ENCODE measurements at regions not wholly inside any gene's neighbourhood (a gene's known extent, or its start where the extent isn't known, plus 50 kb on each side); places are given as distances from the start of the nearest gene placed in this dataset.

DNA sequence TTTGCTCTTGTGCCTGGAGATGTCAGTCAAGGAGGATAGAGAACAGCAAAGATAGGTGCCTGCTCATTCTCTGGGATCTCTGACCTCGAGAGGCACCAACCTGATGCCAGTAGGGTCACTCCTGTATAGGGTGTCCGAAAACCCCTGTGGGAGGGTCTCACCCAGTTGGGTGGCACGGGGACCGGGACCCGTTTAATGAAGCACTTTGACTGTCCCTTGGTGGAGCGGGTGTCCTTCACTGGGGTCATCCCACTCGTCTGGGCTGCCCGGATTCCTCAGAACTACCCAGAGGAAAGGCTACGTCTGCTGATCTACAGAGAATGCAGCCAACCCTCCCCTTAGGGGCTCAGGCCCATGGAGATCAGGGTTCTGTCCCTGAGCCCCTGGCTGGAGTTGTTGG is 157.6 kb downstream of the CAPZA3 start:
- Histone ChIP-seq H3K9me3 (ENCODE audit: low read length) (no peaks in the 10 kb centered on the region), H3K9me2 (replicated peaks; ENCODE audit: low read length) (no peaks in the 10 kb centered on the region), H3K79me2 (ENCODE audit: low read length) (no peaks in the 10 kb centered on the region), H3K4me3 (ENCODE audit: low read length) (no peak overlapping the region), H3K4me2 (ENCODE audit: low read length) (no peak overlapping the region), H3K27me3 (ENCODE audit: low read length) (no peaks in the 10 kb centered on the region), H4K20me1 (ENCODE audit: low read length) (no peaks in the 10 kb centered on the region), H3K4me1 (ENCODE audit: insufficient read depth, low read length) (no peaks in the 10 kb centered on the region), H3K9ac (ENCODE audit: low read length) (no peak overlapping the region), H3K27ac (ENCODE audit: low read length) (no peak overlapping the region), H3F3A (ENCODE audit: low read length, unreplicated experiment) (no peaks in the 10 kb centered on the region), H3K36me3 (ENCODE audit: low read depth, low read length) (no peaks in the 10 kb centered on the region), H2AFZ (ENCODE audit: low read length) (no peak overlapping the region)
- no peak for ATAC-seq
- POLR2A ChIA-PET (ENCODE audit: unreplicated experiment), result no interaction called here
- intact Hi-C loops (cut with micrococcal nuclease), result no loop called here
- TF ChIP-seq EZH2 (IDR thresholded peaks at IDR 0.05; ENCODE audit: low read length, unreplicated experiment) (no peak), EZH2phosphoT487 (IDR thresholded peaks at IDR 0.05; ENCODE audit: borderline replicate concordance, low read length) (no peak)
- TF ChIP-seq, protein P1, sequence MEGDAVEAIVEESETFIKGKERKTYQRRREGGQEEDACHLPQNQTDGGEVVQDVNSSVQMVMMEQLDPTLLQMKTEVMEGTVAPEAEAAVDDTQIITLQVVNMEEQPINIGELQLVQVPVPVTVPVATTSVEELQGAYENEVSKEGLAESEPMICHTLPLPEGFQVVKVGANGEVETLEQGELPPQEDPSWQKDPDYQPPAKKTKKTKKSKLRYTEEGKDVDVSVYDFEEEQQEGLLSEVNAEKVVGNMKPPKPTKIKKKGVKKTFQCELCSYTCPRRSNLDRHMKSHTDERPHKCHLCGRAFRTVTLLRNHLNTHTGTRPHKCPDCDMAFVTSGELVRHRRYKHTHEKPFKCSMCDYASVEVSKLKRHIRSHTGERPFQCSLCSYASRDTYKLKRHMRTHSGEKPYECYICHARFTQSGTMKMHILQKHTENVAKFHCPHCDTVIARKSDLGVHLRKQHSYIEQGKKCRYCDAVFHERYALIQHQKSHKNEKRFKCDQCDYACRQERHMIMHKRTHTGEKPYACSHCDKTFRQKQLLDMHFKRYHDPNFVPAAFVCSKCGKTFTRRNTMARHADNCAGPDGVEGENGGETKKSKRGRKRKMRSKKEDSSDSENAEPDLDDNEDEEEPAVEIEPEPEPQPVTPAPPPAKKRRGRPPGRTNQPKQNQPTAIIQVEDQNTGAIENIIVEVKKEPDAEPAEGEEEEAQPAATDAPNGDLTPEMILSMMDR (conservative IDR thresholded peaks at IDR 0.05; ENCODE audit: low read depth, low read length), result no peak
- CTCF ChIA-PET, result no interaction called here
- no peak for DNase-seq
- no TSS peak for BruUV-seq (replicated peaks)

DNA sequence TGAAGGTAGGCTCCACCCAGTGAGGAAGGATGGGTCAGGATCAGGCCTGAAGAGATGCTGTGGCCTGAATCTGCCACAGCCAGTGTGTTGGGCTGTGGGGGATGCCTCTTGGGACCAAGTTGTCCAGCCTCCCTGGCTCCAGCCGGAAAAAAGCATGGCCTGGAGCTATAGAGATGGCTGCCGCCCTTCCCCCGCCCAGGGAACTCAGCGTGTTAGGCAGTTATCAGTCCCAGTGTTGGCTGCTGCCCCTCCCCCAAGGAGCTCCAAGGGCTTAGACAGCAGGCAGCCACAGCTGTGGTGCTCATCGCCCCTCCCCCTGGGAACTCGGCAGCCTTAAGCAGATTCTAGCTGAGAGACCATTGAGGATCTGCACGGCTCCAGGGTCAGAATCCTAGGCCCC is 158.0 kb downstream of the CAPZA3 start:
- no peak overlapping the region for H3K27ac ChIP-seq (ENCODE audit: low read length)
- no peaks in the 10 kb centered on the region for H3K9me3 ChIP-seq (ENCODE audit: low read length)
- CTCF ChIA-PET, result no interaction called here

DNA sequence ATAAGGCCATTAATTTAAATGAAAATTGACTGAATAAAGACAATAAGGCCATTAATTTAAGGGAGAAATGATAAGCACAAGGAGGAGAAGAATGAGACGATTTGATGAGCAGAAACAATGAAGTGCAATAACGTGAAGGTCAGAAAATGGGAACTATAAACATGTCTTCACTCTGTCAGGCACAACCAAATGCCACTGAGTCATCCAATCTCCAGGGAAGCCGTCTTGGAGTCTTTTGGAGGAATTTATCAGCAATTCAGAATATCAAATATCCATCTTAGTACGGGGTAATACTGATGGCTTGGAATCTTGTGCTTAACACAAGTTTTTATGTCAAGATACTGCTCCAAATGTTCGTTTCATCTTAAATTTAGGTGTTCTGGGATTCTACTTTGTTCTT is 159.9 kb downstream of the CAPZA3 start:
- intact Hi-C loops (cut with micrococcal nuclease), result no loop called here
- ChIA-PET CTCF (no interaction called here), POLR2A (ENCODE audit: unreplicated experiment) (no interaction called here)
- BruUV-seq (replicated peaks), result no TSS peak
- DNase-seq (no peak), ATAC-seq (no peak)
- no peaks in the 10 kb centered on the region for H3K9me2 ChIP-seq (replicated peaks; ENCODE audit: low read length)
- no peaks in the 10 kb centered on the region for H3K79me2 ChIP-seq (ENCODE audit: low read length)
- no peaks in the 10 kb centered on the region for H3F3A ChIP-seq (ENCODE audit: low read length, unreplicated experiment)
- no peak overlapping the region for H3K9ac ChIP-seq (ENCODE audit: low read length)
- no peak overlapping the region for H3K4me2 ChIP-seq (ENCODE audit: low read length)
- no peak overlapping the region for H2AFZ ChIP-seq (ENCODE audit: low read length)
- no peak overlapping the region for H3K4me3 ChIP-seq (ENCODE audit: low read length)
- no peak for TF ChIP-seq EZH2 (IDR thresholded peaks at IDR 0.05; ENCODE audit: low read length, unreplicated experiment)
- TF ChIP-seq EZH2phosphoT487 (IDR thresholded peaks at IDR 0.05; ENCODE audit: borderline replicate concordance, low read length), result no peak
- TF ChIP-seq, protein P1 (conservative IDR thresholded peaks at IDR 0.05; ENCODE audit: low read depth, low read length), result no peak
- no peaks in the 10 kb centered on the region for H4K20me1 ChIP-seq (ENCODE audit: low read length)
- H3K36me3 ChIP-seq (ENCODE audit: low read depth, low read length), result no peaks in the 10 kb centered on the region
- H3K27ac ChIP-seq (ENCODE audit: low read length), result no peak overlapping the region
- H3K4me1 ChIP-seq (ENCODE audit: insufficient read depth, low read length), result no peaks in the 10 kb centered on the region
- no peaks in the 10 kb centered on the region for H3K27me3 ChIP-seq (ENCODE audit: low read length)
- no peaks in the 10 kb centered on the region for H3K9me3 ChIP-seq (ENCODE audit: low read length)

More for the DNA sequence above, 158.0 kb downstream of the CAPZA3 start:
- no TSS peak for BruUV-seq (replicated peaks)
- H2AFZ ChIP-seq (ENCODE audit: low read length), result no peak overlapping the region
- no peaks in the 10 kb centered on the region for H3F3A ChIP-seq (ENCODE audit: low read length, unreplicated experiment)
- H3K79me2 ChIP-seq (ENCODE audit: low read length), result no peaks in the 10 kb centered on the region
- H3K9me2 ChIP-seq (replicated peaks; ENCODE audit: low read length), result no peaks in the 10 kb centered on the region
- H3K4me1 ChIP-seq (ENCODE audit: insufficient read depth, low read length), result no peaks in the 10 kb centered on the region
- H3K9ac ChIP-seq (ENCODE audit: low read length), result no peak overlapping the region
- ATAC-seq, result no peak
- H4K20me1 ChIP-seq (ENCODE audit: low read length), result no peaks in the 10 kb centered on the region
- H3K36me3 ChIP-seq (ENCODE audit: low read depth, low read length), result no peaks in the 10 kb centered on the region
- DNase-seq, result no peak
- intact Hi-C loops (cut with micrococcal nuclease), result no loop called here
- no peak overlapping the region for H3K4me2 ChIP-seq (ENCODE audit: low read length)
- POLR2A ChIA-PET (ENCODE audit: unreplicated experiment), result no interaction called here
- no peak overlapping the region for H3K4me3 ChIP-seq (ENCODE audit: low read length)
- H3K27me3 ChIP-seq (ENCODE audit: low read length), result no peaks in the 10 kb centered on the region
- TF ChIP-seq EZH2phosphoT487 (IDR thresholded peaks at IDR 0.05; ENCODE audit: borderline replicate concordance, low read length) (no peak), EZH2 (IDR thresholded peaks at IDR 0.05; ENCODE audit: low read length, unreplicated experiment) (no peak)

All from PC-3 (cell line).